ENCODE measurements at regions not wholly inside any gene's neighbourhood (a gene's known extent, or its start where the extent isn't known, plus 50 kb on each side); places are given as distances from the start of the nearest gene placed in this dataset.
A peak's percentile ranks its signal among the peaks of the same experiment; 100 is the strongest.

- Histone ChIP-seq H3K4me2 (ENCODE audit: low read depth, low read length, poor library complexity, severe bottlenecking) (no peak overlapping the region), H3K9me3 (ENCODE audit: insufficient read depth, low read depth, low read length) (peaks cover 3% of the 10 kb centered on the region; the same call in 1 of the 2 replicates), H3K36me3 (ENCODE audit: insufficient read depth, low read length) (no peaks in the 10 kb centered on the region), H3K79me2 (ENCODE audit: insufficient read depth, low read length) (no peaks in the 10 kb centered on the region), H3K4me3 (ENCODE audit: low read length, poor library complexity, severe bottlenecking) (no peak overlapping the region), H4K20me1 (ENCODE audit: insufficient read depth, low read length, poor library complexity, severe bottlenecking) (no peaks in the 10 kb centered on the region), H3K9ac (ENCODE audit: low read depth, low read length, poor library complexity, severe bottlenecking) (no peak overlapping the region), H3K27me3 (ENCODE audit: insufficient read depth, low read length, poor library complexity, severe bottlenecking) (no peaks in the 10 kb centered on the region), H3K9me2 (replicated peaks; ENCODE audit: low read depth, low read length) (no peaks in the 10 kb centered on the region), H3F3A (ENCODE audit: low read depth) (no peaks in the 10 kb centered on the region), H3K4me1 (ENCODE audit: insufficient read depth, low read length, poor library complexity, severe bottlenecking) (no peaks in the 10 kb centered on the region), H2AFZ (ENCODE audit: low read length) (no peak overlapping the region)
- TF ChIP-seq CTCF (conservative IDR thresholded peaks at IDR 0.05; ENCODE audit: low read length) (no peak), EZH2phosphoT487 (IDR thresholded peaks at IDR 0.05; ENCODE audit: borderline replicate concordance) (no peak)
Measured at GRCh38 chr3:107008213-107008612, 369.0 kb upstream of the CCDC54 start.

GRCh38 chr3:107013641-107014040 lies 363.6 kb upstream of the CCDC54 start:
- Histone ChIP-seq H3K4me3 (ENCODE audit: low read length, poor library complexity, severe bottlenecking) (no peak overlapping the region), H4K20me1 (ENCODE audit: insufficient read depth, low read length, poor library complexity, severe bottlenecking) (no peaks in the 10 kb centered on the region), H3K9me2 (replicated peaks; ENCODE audit: low read depth, low read length) (no peaks in the 10 kb centered on the region), H3K27me3 (ENCODE audit: insufficient read depth, low read length, poor library complexity, severe bottlenecking) (no peaks in the 10 kb centered on the region), H3F3A (ENCODE audit: low read depth) (no peaks in the 10 kb centered on the region), H3K36me3 (ENCODE audit: insufficient read depth, low read length) (no peaks in the 10 kb centered on the region), H3K4me2 (ENCODE audit: low read depth, low read length, poor library complexity, severe bottlenecking) (no peak overlapping the region), H3K9me3 (ENCODE audit: insufficient read depth, low read depth, low read length) (peaks cover 17% of the 10 kb centered on the region), H2AFZ (ENCODE audit: low read length) (no peak overlapping the region), H3K9ac (ENCODE audit: low read depth, low read length, poor library complexity, severe bottlenecking) (no peak overlapping the region), H3K4me1 (ENCODE audit: insufficient read depth, low read length, poor library complexity, severe bottlenecking) (no peaks in the 10 kb centered on the region), H3K79me2 (ENCODE audit: insufficient read depth, low read length) (no peaks in the 10 kb centered on the region)
- TF ChIP-seq CTCF (conservative IDR thresholded peaks at IDR 0.05; ENCODE audit: low read length) (no peak), EZH2phosphoT487 (IDR thresholded peaks at IDR 0.05; ENCODE audit: borderline replicate concordance) (no peak)

GRCh38 chr3:107024551-107025026 lies 352.6 kb upstream of the CCDC54 start:
- Histone ChIP-seq H3K9me3 (ENCODE audit: insufficient read depth, low read depth, low read length) (no peaks in the 10 kb centered on the region), H3K4me2 (ENCODE audit: low read depth, low read length, poor library complexity, severe bottlenecking) (peak overlapping the region; percentile 4), H3K36me3 (ENCODE audit: insufficient read depth, low read length) (no peaks in the 10 kb centered on the region), H3F3A (ENCODE audit: low read depth) (no peaks in the 10 kb centered on the region), H3K79me2 (ENCODE audit: insufficient read depth, low read length) (no peaks in the 10 kb centered on the region), H3K4me1 (ENCODE audit: insufficient read depth, low read length, poor library complexity, severe bottlenecking) (peaks cover 28% of the 10 kb centered on the region), H3K9me2 (replicated peaks; ENCODE audit: low read depth, low read length) (no peaks in the 10 kb centered on the region), H2AFZ (ENCODE audit: low read length) (peak overlapping the region; percentile 26; the same call in 1 of the 2 replicates), H4K20me1 (ENCODE audit: insufficient read depth, low read length, poor library complexity, severe bottlenecking) (no peaks in the 10 kb centered on the region), H3K9ac (ENCODE audit: low read depth, low read length, poor library complexity, severe bottlenecking) (no peak overlapping the region), H3K4me3 (ENCODE audit: low read length, poor library complexity, severe bottlenecking) (no peak overlapping the region), H3K27me3 (ENCODE audit: insufficient read depth, low read length, poor library complexity, severe bottlenecking) (no peaks in the 10 kb centered on the region)
- TF ChIP-seq CTCF (conservative IDR thresholded peaks at IDR 0.05; ENCODE audit: low read length) (no peak), EZH2phosphoT487 (IDR thresholded peaks at IDR 0.05; ENCODE audit: borderline replicate concordance) (no peak)
